ENCODE measurements at regions not wholly inside any gene's neighbourhood (a gene's known extent, or its start where the extent isn't known, plus 50 kb on each side); places are given as distances from the start of the nearest gene placed in this dataset.

GRCh38 chr7:69250958-69251357, 347.3 kb upstream of the AUTS2 start:
- TF ChIP-seq KLF1 (tag by site-specific recombination; IDR thresholded peaks at IDR 0.05) (no peak), ZNF518A (tag by site-specific recombination; conservative IDR thresholded peaks at IDR 0.05; ENCODE audit: low read depth) (no peak), MZF1 (tag by site-specific recombination; IDR thresholded peaks at IDR 0.05; ENCODE audit: borderline replicate concordance) (no peak), ZNF174 (tag by site-specific recombination; IDR thresholded peaks at IDR 0.05) (no peak), ZNF585B (tag by site-specific recombination; IDR thresholded peaks at IDR 0.05) (no peak), CTCF (tag by site-specific recombination; IDR thresholded peaks at IDR 0.05) (no peak), ZNF837 (tag by site-specific recombination; IDR thresholded peaks at IDR 0.05) (no peak), ZNF114 (tag by site-specific recombination; IDR thresholded peaks at IDR 0.05) (no peak), ZNF121 (tag by site-specific recombination; IDR thresholded peaks at IDR 0.05) (no peak), ZNF362 (tag by site-specific recombination; IDR thresholded peaks at IDR 0.05) (no peak), KLF16 (tag by site-specific recombination; IDR thresholded peaks at IDR 0.05) (no peak), ZNF629 (tag by site-specific recombination; IDR thresholded peaks at IDR 0.05) (no peak)

All from HEK293 (cell line).